Erythroblast (primary cell): ENCODE measurements at regions not wholly inside any gene's neighbourhood (a gene's known extent, or its start where the extent isn't known, plus 50 kb on each side); places are given as distances from the start of the nearest gene placed in this dataset.
"Not testable (repeated sequence)": the region's sequence is repeated elsewhere in the genome, so short reads cannot be mapped to it uniquely, and the experiment has no call there.

Source experiments
- GATA1 ChIP-seq: IDR thresholded peaks from 2 replicates; pipeline ENCODE4 v1.6.1; 2011; ENCODE audit warnings: low read depth, mild to moderate bottlenecking, control low read depth, low read length, moderate library complexity
- POLR2A ChIP-seq: IDR thresholded peaks from 2 replicates; pipeline ENCODE4 v1.6.1; 2011; ENCODE audit warnings: mild to moderate bottlenecking, low read length

DNA sequence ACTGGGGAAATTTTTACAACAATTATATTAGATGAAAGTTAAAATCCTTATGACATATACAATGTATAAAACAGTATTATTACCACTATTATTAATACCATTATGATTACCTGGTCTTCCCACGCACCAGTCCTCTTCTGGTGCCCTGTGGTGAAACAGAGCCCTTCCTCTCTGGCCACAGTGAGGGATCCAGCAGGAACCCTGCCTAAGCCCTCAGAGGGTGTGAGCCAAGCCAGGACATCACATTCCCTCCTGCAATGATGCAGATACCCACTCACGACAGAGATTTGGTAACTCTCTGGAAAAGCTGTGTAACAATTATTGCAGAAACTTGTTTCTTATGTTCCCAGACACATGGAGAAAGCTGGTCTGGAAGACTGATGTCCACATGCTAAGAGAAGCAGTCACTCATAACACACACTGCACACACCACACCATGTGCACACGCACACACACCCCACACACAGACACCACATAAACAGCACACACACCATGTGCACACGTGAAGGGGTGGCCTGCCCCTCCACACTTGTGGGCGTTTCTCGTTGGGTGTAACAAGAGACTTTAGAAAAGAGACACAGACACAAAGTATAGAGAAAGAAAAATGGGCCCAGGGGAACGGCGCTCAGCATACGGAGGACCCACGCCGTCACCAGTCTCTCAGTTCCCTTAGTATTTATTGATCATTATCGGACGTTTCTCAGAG lies 1373.8 kb upstream of the DEFB115 start:
- TF ChIP-seq POLR2A, GATA1: not testable (repeated sequence)
